Uterus (tissue), 3 donors: ENCODE measurements at regions not wholly inside any gene's neighbourhood (a gene's known extent, or its start where the extent isn't known, plus 50 kb on each side); places are given as distances from the start of the nearest gene placed in this dataset.
A peak's percentile ranks its signal among the peaks of the same experiment; 100 is the strongest.

Experiments used
- DNase-seq, 2 donors: peaks; one replicate each; pipeline ENCODE4 v3.0.0-alpha.2; 2019 to 2020
- H3K27ac ChIP-seq, 2 donors: fragments of 200-600 bp; sonication (generic); 1 replicate in 1 of 2; 2 replicates in 1 of 2; pipeline ENCODE4 v1.5.1; 2016 to 2018
- H3K27me3 ChIP-seq, 2 donors: fragments of 200-600 bp; sonication (generic); one replicate each; pipeline ENCODE4 v1.5.1; 2018 to 2019; ENCODE audit warnings: control low read depth in 1 of 2
- H3K36me3 ChIP-seq, 2 donors: fragments of 200-600 bp; sonication (generic); one replicate each; pipeline ENCODE4 v1.5.1; 2019; ENCODE audit warnings: control low read depth in 1 of 2
- H3K4me1 ChIP-seq, 2 donors: fragments of 200-600 bp; sonication (generic); one replicate each; pipeline ENCODE4 v1.5.1; 2018 to 2019; ENCODE audit warnings: control low read depth in 1 of 2
- H3K4me3 ChIP-seq, 2 donors: fragments of 200-600 bp; sonication (generic); 1 replicate in 1 of 2; 2 replicates in 1 of 2; pipeline ENCODE4 v1.5.1; 2018 to 2019; ENCODE audit warnings: mild to moderate bottlenecking in 1 of 2
- H3K9me3 ChIP-seq, 2 donors: fragments of 200-600 bp; sonication (generic); one replicate each; pipeline ENCODE4 v1.5.1; 2019; ENCODE audit warnings: control low read depth in 1 of 2
- CTCF ChIP-seq, 4 experiments: fragments of 200-600 bp in 2 of 4; fragments of 450-650 bp in 2 of 4; sonication (generic) in 2 of 4; IDR thresholded peaks; one replicate each; pipeline ENCODE4 v1.5.1; 2016 to 2019; ENCODE audit warnings: antibody characterized with exemption in 4 of 4, mild to moderate bottlenecking in 2 of 4, moderate library complexity in 1 of 4
- POLR2A ChIP-seq, 2 donors: fragments of 450-650 bp; IDR thresholded peaks; one replicate each; pipeline ENCODE4 v1.6.1; 2016; ENCODE audit warnings: antibody characterized with exemption in 2 of 2, mild to moderate bottlenecking in 1 of 2, moderate library complexity in 1 of 2
- intact Hi-C: fragments of 100-400 bp; cut with DNase I; formaldehyde crosslinking; loops from one replicate; pipeline ENCODE4 v1.15.1; 2023; ENCODE audit warnings: low total_unique reads
- donor health status: DM: yes; HTN: yes; CAD: no.

GRCh38 chr14:31990926-31991572 is 86.1 kb upstream of the ARHGAP5 start:
- Histone ChIP-seq H3K27me3 (no peaks in the 10 kb centered on the region), H3K4me1 (peaks cover 0 to 7% of the 10 kb centered on the region in 2 donors), H3K36me3 (no peaks in the 10 kb centered on the region), H3K27ac (peak overlapping the region; percentile 33 to 63), H3K9me3 (peaks cover 0 to 2% of the 10 kb centered on the region in 2 donors), H3K4me3 (no peak overlapping the region)
- TF ChIP-seq POLR2A (IDR thresholded peaks at IDR 0.05) (no peak), CTCF (IDR thresholded peaks at IDR 0.05) (no peak)
- DNase-seq = no peak
- intact Hi-C loops = no loop called here

GRCh38 chr14:31992011-31992447 is 85.1 kb upstream of the ARHGAP5 start:
- Histone ChIP-seq H3K27ac (peak overlapping the region; percentile 33 to 63), H3K4me3 (no peak overlapping the region), H3K9me3 (no peaks in the 10 kb centered on the region), H3K27me3 (no peaks in the 10 kb centered on the region), H3K4me1 (peaks cover 0 to 7% of the 10 kb centered on the region in 2 donors), H3K36me3 (no peaks in the 10 kb centered on the region)
- DNase-seq = peak in 1 of 2 donors; percentile 42
- intact Hi-C loops = no loop called here
- TF ChIP-seq POLR2A (IDR thresholded peaks at IDR 0.05) (no peak), CTCF (IDR thresholded peaks at IDR 0.05) (no peak)

- Histone ChIP-seq H3K27me3 (no peaks in the 10 kb centered on the region), H3K4me3 (no peak overlapping the region), H3K27ac (no peak overlapping the region), H3K9me3 (no peaks in the 10 kb centered on the region), H3K4me1 (peaks cover 0 to 7% of the 10 kb centered on the region in 2 donors), H3K36me3 (no peaks in the 10 kb centered on the region)
- no peak for DNase-seq
- intact Hi-C loops = no loop called here
- TF ChIP-seq POLR2A (IDR thresholded peaks at IDR 0.05) (no peak), CTCF (IDR thresholded peaks at IDR 0.05) (no peak)
Measured at GRCh38 chr14:31993521-31993951, 83.6 kb upstream of the ARHGAP5 start.

- peaks cover 0 to 7% of the 10 kb centered on the region in 2 donors for H3K4me1 ChIP-seq
- intact Hi-C loops = no loop called here
- no peaks in the 10 kb centered on the region for H3K36me3 ChIP-seq
- H3K9me3 ChIP-seq = no peaks in the 10 kb centered on the region
- TF ChIP-seq CTCF (IDR thresholded peaks at IDR 0.05) = no peak
- TF ChIP-seq POLR2A (IDR thresholded peaks at IDR 0.05) = no peak
- no peak for DNase-seq
- no peaks in the 10 kb centered on the region for H3K27me3 ChIP-seq
- H3K27ac ChIP-seq = no peak overlapping the region
- H3K4me3 ChIP-seq = no peak overlapping the region
Measured at GRCh38 chr14:31994391-31995033, 82.6 kb upstream of the ARHGAP5 start.

GRCh38 chr14:32003585-32003984 is 73.5 kb upstream of the ARHGAP5 start:
- no peaks in the 10 kb centered on the region for H3K27me3 ChIP-seq
- H3K27ac ChIP-seq = no peak overlapping the region
- H3K4me1 ChIP-seq = no peaks in the 10 kb centered on the region
- H3K4me3 ChIP-seq = no peak overlapping the region
- intact Hi-C loops = no loop called here
- no peak for DNase-seq
- no peaks in the 10 kb centered on the region for H3K36me3 ChIP-seq
- H3K9me3 ChIP-seq = no peaks in the 10 kb centered on the region
- TF ChIP-seq POLR2A (IDR thresholded peaks at IDR 0.05) = no peak
- no peak for TF ChIP-seq CTCF (IDR thresholded peaks at IDR 0.05)
